Hepatocyte (in vitro differentiated cells): ENCODE measurements at regions not wholly inside any gene's neighbourhood (a gene's known extent, or its start where the extent isn't known, plus 50 kb on each side); places are given as distances from the start of the nearest gene placed in this dataset.

Experiments used
- EZH2phosphoT487 ChIP-seq: fragments of 200-600 bp; sonication (generic); IDR thresholded peaks from one replicate; pipeline ENCODE4 v1.6.1; 2018; ENCODE audit warnings: antibody characterized with exemption, mild to moderate bottlenecking, low read depth, moderate library complexity; ENCODE audit not compliant: unreplicated experiment, severe bottlenecking
- TF ChIP-seq, protein P1 (sequence below): fragments of 200-600 bp; sonication (generic); IDR thresholded peaks from 2 replicates; pipeline ENCODE4 v1.5.1; 2016; ENCODE audit warnings: antibody characterized with exemption, mild to moderate bottlenecking; ENCODE audit not compliant: poor library complexity

DNA sequence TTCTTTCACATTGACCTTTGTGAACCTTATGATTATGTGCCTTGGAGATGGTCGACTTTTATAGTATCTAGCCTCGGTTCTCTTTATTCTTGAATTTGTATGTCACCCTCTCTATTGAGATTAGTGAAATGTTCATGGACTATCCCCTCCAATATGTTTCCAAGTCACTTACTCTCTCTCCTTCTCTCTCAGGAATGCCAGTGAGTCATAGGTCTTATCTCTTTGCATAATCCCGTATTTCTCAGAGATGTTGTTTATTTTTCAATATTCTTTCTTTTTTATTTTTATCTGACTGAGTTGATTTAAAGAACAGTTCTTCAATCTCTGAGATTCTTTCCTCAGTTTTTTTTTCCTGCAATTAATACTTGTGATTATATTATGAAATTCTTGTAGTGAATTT is 411.6 kb upstream of the CADM2 start:
- TF ChIP-seq, protein P1, sequence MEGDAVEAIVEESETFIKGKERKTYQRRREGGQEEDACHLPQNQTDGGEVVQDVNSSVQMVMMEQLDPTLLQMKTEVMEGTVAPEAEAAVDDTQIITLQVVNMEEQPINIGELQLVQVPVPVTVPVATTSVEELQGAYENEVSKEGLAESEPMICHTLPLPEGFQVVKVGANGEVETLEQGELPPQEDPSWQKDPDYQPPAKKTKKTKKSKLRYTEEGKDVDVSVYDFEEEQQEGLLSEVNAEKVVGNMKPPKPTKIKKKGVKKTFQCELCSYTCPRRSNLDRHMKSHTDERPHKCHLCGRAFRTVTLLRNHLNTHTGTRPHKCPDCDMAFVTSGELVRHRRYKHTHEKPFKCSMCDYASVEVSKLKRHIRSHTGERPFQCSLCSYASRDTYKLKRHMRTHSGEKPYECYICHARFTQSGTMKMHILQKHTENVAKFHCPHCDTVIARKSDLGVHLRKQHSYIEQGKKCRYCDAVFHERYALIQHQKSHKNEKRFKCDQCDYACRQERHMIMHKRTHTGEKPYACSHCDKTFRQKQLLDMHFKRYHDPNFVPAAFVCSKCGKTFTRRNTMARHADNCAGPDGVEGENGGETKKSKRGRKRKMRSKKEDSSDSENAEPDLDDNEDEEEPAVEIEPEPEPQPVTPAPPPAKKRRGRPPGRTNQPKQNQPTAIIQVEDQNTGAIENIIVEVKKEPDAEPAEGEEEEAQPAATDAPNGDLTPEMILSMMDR = no peak
- TF ChIP-seq EZH2phosphoT487 = no peak
